PC-9 (cell line): ENCODE measurements at regions not wholly inside any gene's neighbourhood (a gene's known extent, or its start where the extent isn't known, plus 50 kb on each side); places are given as distances from the start of the nearest gene placed in this dataset.

ENCODE experiments used
- BruUV-seq: library from RNA; stranded (reverse); fragments of 400-500 nt; replicated peaks from 2 replicates; lab custom pipeline; 2021; lab: Mats Ljungman, UMichigan
- CTCF ChIA-PET: fragments of 300-600 bp; sonication (Branson Sonifier 250); formaldehyde crosslinking; loops from one replicate; lab custom pipeline; 2022; ENCODE audit warnings: antibody characterized with exemption; lab: Charles Lee
- POLR2A ChIA-PET: fragments of 300-600 bp; sonication (Branson Sonifier 250); formaldehyde crosslinking; loops from one replicate; lab custom pipeline; 2022; ENCODE audit warnings: antibody characterized with exemption; ENCODE audit not compliant: unreplicated experiment; lab: Charles Lee
- DNase-seq, 2 experiments: peaks; one replicate each; pipeline versions ENCODE4 v3.0.0 to v3.0.0-alpha.2; 2015 to 2022; ENCODE audit warnings: mixed read lengths in 1 of 2
- H2AFZ ChIP-seq: fragments of 200-600 bp; sonication (generic); 2 replicates; pipeline ENCODE4 v1.8.1; 2017; ENCODE audit warnings: antibody characterized with exemption
- H3F3A ChIP-seq: fragments of 200-600 bp; sonication (generic); 2 replicates; pipeline ENCODE4 v1.8.1; 2017; ENCODE audit warnings: antibody characterized with exemption, mild to moderate bottlenecking, low read depth; ENCODE audit not compliant: insufficient read depth
- H3K27ac ChIP-seq: fragments of 200-600 bp; sonication (generic); 2 replicates; pipeline ENCODE4 v1.6.1; 2016; ENCODE audit warnings: mixed run types
- H3K27me3 ChIP-seq: fragments of 200-600 bp; sonication (generic); 2 replicates; pipeline ENCODE4 v1.6.1; 2016; ENCODE audit warnings: low read depth, mixed run types; ENCODE audit not compliant: insufficient read depth
- H3K36me3 ChIP-seq: fragments of 200-600 bp; sonication (generic); 2 replicates; pipeline ENCODE4 v1.6.1; 2016; ENCODE audit warnings: low read depth, mixed run types
- H3K4me1 ChIP-seq: fragments of 200-600 bp; sonication (generic); replicated peaks from 2 replicates; pipeline ENCODE4 v1.6.1; 2016; ENCODE audit warnings: mixed run types; ENCODE audit not compliant: insufficient read depth
- H3K4me2 ChIP-seq: fragments of 200-600 bp; sonication (generic); 2 replicates; pipeline ENCODE4 v1.6.1; 2017; ENCODE audit warnings: mixed run types
- H3K4me3 ChIP-seq: fragments of 200-600 bp; sonication (generic); 2 replicates; pipeline ENCODE4 v1.6.1; 2016; ENCODE audit warnings: mixed run types
- H3K79me2 ChIP-seq: fragments of 200-600 bp; sonication (generic); 2 replicates; pipeline ENCODE4 v1.6.1; 2017; ENCODE audit warnings: low read depth, mixed run types
- H3K9me2 ChIP-seq: fragments of 200-600 bp; sonication (generic); 2 replicates; pipeline ENCODE4 v1.8.1; 2017; ENCODE audit warnings: mild to moderate bottlenecking; ENCODE audit not compliant: insufficient read depth
- H3K9me3 ChIP-seq: fragments of 200-600 bp; sonication (generic); 2 replicates; pipeline ENCODE4 v1.8.1; 2016; ENCODE audit warnings: low read depth; ENCODE audit not compliant: insufficient read depth
- H4K20me1 ChIP-seq: fragments of 200-600 bp; sonication (generic); 2 replicates; pipeline ENCODE4 v1.8.1; 2017; ENCODE audit not compliant: insufficient read depth
- EZH2 ChIP-seq: fragments of 200-600 bp; sonication (generic); IDR thresholded peaks from 2 replicates; pipeline ENCODE4 v1.8.0; 2017; ENCODE audit warnings: antibody characterized with exemption, low read depth
- intact Hi-C: fragments of 100-400 bp; cut with micrococcal nuclease; formaldehyde crosslinking; loops from one replicate; pipeline ENCODE4 v1.10.0; 2022; ENCODE audit not compliant: unreplicated experiment
- TF ChIP-seq, protein P1 (sequence below): fragments of 200-600 bp; sonication (generic); conservative IDR thresholded peaks from 2 replicates; pipeline ENCODE4 v1.6.1; 2017; ENCODE audit warnings: mixed run types, antibody characterized with exemption, mild to moderate bottlenecking, moderate library complexity

DNA sequence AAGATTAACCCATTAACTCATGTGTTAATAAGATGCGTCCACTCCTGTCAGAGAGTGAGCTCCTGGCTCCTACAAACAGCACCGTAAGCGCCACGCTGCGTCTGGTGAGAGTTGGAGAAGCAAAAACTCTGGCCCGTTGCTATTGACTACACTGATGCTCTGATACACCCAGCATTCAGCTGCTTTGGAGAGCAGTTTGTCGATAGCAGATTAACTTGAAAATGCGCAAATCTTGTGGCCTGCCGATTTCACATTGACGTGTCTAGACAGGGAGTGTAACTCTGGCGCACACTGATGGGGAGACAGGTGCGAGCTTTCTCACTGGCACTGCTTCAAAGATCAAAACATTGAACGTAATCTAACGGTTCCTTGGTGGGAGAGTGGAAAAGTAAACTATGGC is 151.7 kb upstream of the RPS6KA2 start:
- ChIA-PET POLR2A (no interaction called here), CTCF (no interaction called here)
- BruUV-seq, result no TSS peak

DNA sequence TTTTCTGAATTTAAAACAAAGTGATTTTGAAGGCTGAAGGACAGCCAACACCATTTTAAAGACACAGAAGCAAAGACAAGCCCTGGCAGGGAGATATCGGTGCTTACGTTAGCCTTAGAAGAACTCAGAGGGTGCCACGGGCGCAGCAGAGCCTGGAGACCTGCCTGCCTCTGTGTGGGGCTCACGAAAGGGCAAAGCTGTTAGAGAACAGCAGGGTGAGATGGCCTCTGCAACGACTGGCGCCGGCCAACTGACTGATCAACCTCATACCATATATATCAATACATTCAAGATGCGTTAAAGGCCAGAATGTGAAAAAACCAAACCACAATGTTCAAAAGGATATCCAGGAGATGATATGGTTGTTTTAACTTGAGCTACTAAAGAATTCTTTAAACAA is 151.0 kb upstream of the RPS6KA2 start:
- H3K36me3 ChIP-seq, result no peaks in the 10 kb centered on the region
- TF ChIP-seq, protein P1, sequence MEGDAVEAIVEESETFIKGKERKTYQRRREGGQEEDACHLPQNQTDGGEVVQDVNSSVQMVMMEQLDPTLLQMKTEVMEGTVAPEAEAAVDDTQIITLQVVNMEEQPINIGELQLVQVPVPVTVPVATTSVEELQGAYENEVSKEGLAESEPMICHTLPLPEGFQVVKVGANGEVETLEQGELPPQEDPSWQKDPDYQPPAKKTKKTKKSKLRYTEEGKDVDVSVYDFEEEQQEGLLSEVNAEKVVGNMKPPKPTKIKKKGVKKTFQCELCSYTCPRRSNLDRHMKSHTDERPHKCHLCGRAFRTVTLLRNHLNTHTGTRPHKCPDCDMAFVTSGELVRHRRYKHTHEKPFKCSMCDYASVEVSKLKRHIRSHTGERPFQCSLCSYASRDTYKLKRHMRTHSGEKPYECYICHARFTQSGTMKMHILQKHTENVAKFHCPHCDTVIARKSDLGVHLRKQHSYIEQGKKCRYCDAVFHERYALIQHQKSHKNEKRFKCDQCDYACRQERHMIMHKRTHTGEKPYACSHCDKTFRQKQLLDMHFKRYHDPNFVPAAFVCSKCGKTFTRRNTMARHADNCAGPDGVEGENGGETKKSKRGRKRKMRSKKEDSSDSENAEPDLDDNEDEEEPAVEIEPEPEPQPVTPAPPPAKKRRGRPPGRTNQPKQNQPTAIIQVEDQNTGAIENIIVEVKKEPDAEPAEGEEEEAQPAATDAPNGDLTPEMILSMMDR, result no peak
- no peak for TF ChIP-seq EZH2
- no peak overlapping the region for H3K4me3 ChIP-seq
- no peaks in the 10 kb centered on the region for H3K4me1 ChIP-seq
- H3K9me3 ChIP-seq, result no peaks in the 10 kb centered on the region
- no peak for DNase-seq
- H3K27ac ChIP-seq, result no peak overlapping the region
- no peak overlapping the region for H2AFZ ChIP-seq
- H3K27me3 ChIP-seq, result peaks cover 3% of the 10 kb centered on the region; the same call in 1 of the 2 replicates
- H3F3A ChIP-seq, result no peaks in the 10 kb centered on the region
- BruUV-seq, result no TSS peak
- no peak overlapping the region for H3K4me2 ChIP-seq
- ChIA-PET POLR2A (no interaction called here), CTCF (no interaction called here)
- intact Hi-C loops, result loop anchor here (10.0 kb wide), 1 partner anchor 263 kb away; no protein-coding TSS in a partner anchor
- no peaks in the 10 kb centered on the region for H3K9me2 ChIP-seq
- H3K79me2 ChIP-seq, result no peaks in the 10 kb centered on the region
- peaks cover 2% of the 10 kb centered on the region; the same call in 1 of the 2 replicates for H4K20me1 ChIP-seq

More for the DNA sequence above, 151.7 kb upstream of the RPS6KA2 start:
- no peak overlapping the region for H3K4me2 ChIP-seq
- no peak overlapping the region for H3K27ac ChIP-seq
- H3K79me2 ChIP-seq, result no peaks in the 10 kb centered on the region
- peaks cover 2% of the 10 kb centered on the region; the same call in 1 of the 2 replicates for H4K20me1 ChIP-seq
- no peak for TF ChIP-seq EZH2
- TF ChIP-seq, protein P1, result no peak
- no peaks in the 10 kb centered on the region for H3K9me3 ChIP-seq
- no peaks in the 10 kb centered on the region for H3F3A ChIP-seq
- no peak for DNase-seq
- no peaks in the 10 kb centered on the region for H3K36me3 ChIP-seq
- no peaks in the 10 kb centered on the region for H3K4me1 ChIP-seq
- H3K27me3 ChIP-seq, result peaks cover 3% of the 10 kb centered on the region; the same call in 1 of the 2 replicates
- no peaks in the 10 kb centered on the region for H3K9me2 ChIP-seq
- no peak overlapping the region for H2AFZ ChIP-seq
- intact Hi-C loops, result loop anchor here (10.0 kb wide), 1 partner anchor 264 kb away; no protein-coding TSS in a partner anchor
- H3K4me3 ChIP-seq, result no peak overlapping the region

DNA sequence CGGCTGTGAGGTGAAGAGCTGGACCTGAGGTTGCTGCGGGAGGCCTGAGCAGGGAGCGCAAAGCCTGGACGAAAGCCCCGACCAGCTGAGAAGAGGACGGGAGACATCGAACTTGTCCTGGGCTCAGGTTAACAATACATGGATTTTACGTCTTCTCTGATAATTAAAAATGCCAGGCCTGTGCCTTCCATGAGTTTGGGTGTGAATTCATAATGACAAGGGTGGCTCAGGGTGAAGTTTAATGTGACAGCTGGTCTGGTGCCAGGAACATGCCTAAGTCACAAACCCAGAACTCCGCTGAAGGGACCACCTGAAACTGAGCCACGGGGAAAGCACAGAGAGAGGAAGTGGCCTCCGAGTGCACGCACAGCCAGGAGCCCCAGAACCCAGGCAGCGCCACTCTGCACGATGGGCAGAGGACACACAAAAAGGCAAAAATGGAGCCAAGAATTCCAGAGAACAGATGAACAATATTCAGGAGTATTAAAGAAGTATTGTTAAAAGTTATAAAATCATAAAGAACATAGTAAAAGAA is 150.1 kb upstream of the RPS6KA2 start:
- Histone ChIP-seq H4K20me1 (peaks cover 2% of the 10 kb centered on the region; the same call in 1 of the 2 replicates), H3K36me3 (no peaks in the 10 kb centered on the region), H2AFZ (no peak overlapping the region), H3K4me1 (no peaks in the 10 kb centered on the region), H3F3A (no peaks in the 10 kb centered on the region), H3K4me3 (no peak overlapping the region), H3K79me2 (no peaks in the 10 kb centered on the region), H3K27me3 (peaks cover 3% of the 10 kb centered on the region; the same call in 1 of the 2 replicates), H3K9me3 (no peaks in the 10 kb centered on the region), H3K4me2 (no peak overlapping the region), H3K9me2 (no peaks in the 10 kb centered on the region), H3K27ac (no peak overlapping the region)
- intact Hi-C loops, result loop anchor here (10.0 kb wide), 1 partner anchor 262 kb away; no protein-coding TSS in a partner anchor
- no peak for TF ChIP-seq EZH2
- TF ChIP-seq, protein P1, result no peak
- DNase-seq, result no peak
- ChIA-PET POLR2A (no interaction called here), CTCF (interaction anchor here (0.6 kb wide), 1 partner anchor 707 kb away, joined by 4 read pairs; no protein-coding TSS in a partner anchor)
- BruUV-seq, result no TSS peak
